ENCODE measurements at regions not wholly inside any gene's neighbourhood (a gene's known extent, or its start where the extent isn't known, plus 50 kb on each side); places are given as distances from the start of the nearest gene placed in this dataset.

DNA sequence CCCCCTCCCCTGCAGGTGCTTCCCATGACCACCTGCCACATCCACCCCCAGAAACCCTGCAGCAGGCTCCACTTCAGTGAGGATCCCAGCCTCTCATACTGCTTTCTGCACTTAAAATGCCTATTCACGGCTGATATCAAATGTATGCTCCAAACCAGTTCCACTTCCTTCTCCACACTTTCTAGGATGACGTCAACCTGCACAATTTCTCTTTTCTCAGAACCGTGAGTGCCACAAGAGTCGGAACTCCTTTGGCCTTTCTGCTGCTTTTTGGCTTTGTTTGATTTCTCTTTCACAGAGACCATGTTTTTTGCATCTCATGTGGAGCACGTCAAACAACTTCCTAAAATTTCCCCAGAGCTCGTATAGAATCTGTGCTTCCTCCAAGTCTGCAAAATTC, 378.8 kb upstream of the TNRC6C start:
- H3K4me3 Mint-ChIP-seq, result no peak overlapping the region
- H3K27me3 Mint-ChIP-seq, result no peaks in the 10 kb centered on the region
- H3K27ac Mint-ChIP-seq, result no peak overlapping the region

DNA sequence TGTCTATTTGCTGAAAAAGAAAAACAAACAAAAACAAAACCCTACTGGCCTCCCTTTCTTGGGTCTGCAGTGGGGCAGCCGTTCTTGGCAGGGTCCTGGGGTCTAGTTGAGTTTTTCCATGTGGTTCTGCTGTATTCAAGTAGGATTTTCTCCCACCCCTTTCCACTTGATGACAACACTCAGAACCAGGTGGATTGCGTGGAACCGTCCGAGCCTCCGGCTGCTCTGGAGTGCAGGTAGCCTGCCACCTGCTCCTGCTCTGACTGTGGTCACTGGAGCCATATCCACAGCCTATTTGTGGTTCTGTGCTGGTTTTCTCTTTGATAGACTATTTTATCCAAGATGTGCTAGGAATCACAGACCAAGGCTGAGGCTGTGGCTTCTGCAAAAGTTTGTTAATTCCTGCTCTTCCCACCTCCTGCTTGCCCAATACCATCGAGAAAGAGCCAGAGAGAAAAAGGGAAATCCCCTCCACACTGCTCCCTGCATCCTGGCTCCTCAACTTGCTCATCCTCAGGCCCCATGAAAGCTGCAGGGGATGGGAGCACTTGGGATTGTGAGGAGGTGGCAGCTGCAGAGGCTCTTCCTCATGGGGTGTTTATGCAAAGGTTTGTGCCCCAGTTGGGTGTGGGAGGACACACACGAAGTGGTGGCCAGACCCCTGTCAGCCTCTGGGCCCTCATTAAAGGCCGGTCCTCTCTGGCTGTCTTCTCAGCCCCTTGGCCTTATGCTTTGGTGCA, 377.8 kb upstream of the TNRC6C start:
- H3K4me3 Mint-ChIP-seq, result no peak overlapping the region
- H3K27me3 Mint-ChIP-seq, result no peaks in the 10 kb centered on the region
- H3K36me3 Mint-ChIP-seq, result no peaks in the 10 kb centered on the region
- H3K9me3 Mint-ChIP-seq (ENCODE audit: low read depth), result no peaks in the 10 kb centered on the region
- H3K27ac Mint-ChIP-seq, result no peak overlapping the region
- peaks cover 4% of the 10 kb centered on the region for H3K4me1 Mint-ChIP-seq (ENCODE audit: low read depth)

More for the DNA sequence above, 378.8 kb upstream of the TNRC6C start:
- Mint-ChIP-seq H3K4me1 (ENCODE audit: low read depth) (peaks cover 4% of the 10 kb centered on the region), H3K36me3 (no peaks in the 10 kb centered on the region), H3K9me3 (ENCODE audit: low read depth) (no peaks in the 10 kb centered on the region)

DNA sequence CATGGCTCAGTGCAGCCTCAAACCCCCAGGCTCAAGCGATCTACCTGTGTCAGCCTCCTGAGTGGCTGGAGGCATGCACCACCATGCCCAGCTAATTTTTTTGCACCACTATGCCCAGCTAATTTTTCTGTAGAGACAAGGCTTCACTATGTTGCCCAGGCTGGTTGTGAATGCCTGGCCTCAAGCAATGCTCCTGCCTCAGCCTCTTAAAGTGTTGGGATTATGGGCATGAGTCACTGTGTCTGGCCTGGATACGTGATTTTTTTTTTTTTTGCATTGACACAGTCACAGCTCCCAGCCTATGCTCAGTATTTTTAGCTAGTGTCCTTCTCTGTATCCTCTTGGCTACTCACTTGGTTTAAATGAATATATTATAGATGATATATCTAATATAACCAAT, 377.0 kb upstream of the TNRC6C start:
- H3K27ac Mint-ChIP-seq, result no peak overlapping the region
- H3K4me1 Mint-ChIP-seq (ENCODE audit: low read depth), result peaks cover 4% of the 10 kb centered on the region
- H3K36me3 Mint-ChIP-seq, result no peaks in the 10 kb centered on the region
- H3K4me3 Mint-ChIP-seq, result no peak overlapping the region
- no peaks in the 10 kb centered on the region for H3K9me3 Mint-ChIP-seq (ENCODE audit: low read depth)
- H3K27me3 Mint-ChIP-seq, result no peaks in the 10 kb centered on the region

DNA sequence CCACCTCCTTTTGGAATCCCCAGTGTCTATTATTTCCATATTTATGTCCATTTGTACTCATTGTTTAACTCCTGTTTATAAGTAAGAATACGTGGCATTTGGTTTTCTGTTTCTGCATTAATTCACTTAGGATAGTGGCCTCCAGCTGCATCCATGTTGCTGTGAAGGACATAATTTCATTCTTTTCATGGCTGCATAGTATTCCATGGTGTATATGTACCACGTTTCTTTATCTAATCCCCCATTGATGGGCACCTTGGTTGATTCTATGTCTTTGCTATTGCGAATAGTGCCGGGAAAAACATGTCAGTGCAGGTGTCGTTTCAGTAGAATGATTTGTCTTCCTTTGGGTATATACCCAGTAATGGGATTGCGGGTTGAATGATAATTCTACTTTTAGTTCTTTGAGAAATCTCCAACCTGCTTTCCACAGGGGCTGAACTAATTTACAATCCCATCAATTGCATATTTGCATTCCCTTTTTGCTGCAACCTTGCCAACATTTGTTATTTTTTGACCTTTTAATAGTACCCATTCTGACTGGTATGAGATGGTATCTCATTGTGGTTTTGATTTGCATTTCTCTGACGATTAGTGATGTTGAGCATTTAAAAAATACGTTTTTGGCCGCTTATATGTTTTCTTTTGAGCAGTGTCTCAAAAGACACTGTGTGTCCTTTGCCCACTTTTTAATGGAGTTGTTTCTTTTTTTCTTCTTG, 373.2 kb upstream of the TNRC6C start:
- no peaks in the 10 kb centered on the region for H3K27me3 Mint-ChIP-seq
- no peaks in the 10 kb centered on the region for H3K4me1 Mint-ChIP-seq (ENCODE audit: low read depth)
- H3K27ac Mint-ChIP-seq, result no peak overlapping the region
- H3K9me3 Mint-ChIP-seq (ENCODE audit: low read depth), result peaks cover 10% of the 10 kb centered on the region
- no peak overlapping the region for H3K4me3 Mint-ChIP-seq
- peaks cover 4% of the 10 kb centered on the region for H3K36me3 Mint-ChIP-seq

DNA sequence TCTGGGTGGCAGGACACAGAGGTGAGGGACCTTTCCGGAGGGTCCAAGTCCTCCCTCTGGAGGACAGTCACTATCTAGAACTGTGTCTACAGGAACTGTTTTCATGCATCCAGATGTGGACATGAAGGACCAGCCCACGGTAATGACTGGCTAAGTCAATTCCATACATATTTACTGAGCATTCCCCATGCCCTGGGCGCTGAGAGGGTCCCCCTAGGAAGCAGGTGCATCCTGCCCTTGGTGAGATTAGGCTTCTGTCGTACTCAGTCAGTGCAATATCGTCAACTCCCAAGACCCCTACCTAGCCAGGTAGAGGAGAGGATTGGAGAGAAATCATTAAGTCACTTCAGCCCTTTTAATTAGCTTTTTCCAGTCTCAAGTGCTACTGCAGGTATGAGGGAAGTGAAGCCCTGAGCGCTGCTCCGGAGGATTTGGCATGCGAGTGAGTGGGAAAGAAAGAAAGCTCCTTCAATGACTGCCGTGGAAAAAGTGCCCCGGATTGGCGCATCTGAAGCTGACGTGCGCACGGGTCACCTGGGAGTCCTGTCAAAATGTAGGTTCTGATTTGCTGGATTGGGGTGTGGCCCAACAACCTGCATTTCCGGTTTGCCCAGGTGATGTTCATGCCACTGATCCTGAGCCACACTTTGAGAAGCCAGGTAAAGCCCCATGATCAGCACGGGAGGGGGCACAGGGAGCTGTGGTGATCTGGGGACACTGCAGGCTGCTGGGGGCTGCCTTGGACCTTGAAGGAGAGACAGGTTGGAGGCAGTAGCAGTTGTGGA, 367.4 kb upstream of the TNRC6C start:
- Mint-ChIP-seq H3K36me3 (peaks cover 4% of the 10 kb centered on the region), H3K27ac (no peak overlapping the region), H3K27me3 (no peaks in the 10 kb centered on the region), H3K4me3 (no peak overlapping the region), H3K4me1 (ENCODE audit: low read depth) (peaks cover 17% of the 10 kb centered on the region), H3K9me3 (ENCODE audit: low read depth) (peaks cover 10% of the 10 kb centered on the region)

DNA sequence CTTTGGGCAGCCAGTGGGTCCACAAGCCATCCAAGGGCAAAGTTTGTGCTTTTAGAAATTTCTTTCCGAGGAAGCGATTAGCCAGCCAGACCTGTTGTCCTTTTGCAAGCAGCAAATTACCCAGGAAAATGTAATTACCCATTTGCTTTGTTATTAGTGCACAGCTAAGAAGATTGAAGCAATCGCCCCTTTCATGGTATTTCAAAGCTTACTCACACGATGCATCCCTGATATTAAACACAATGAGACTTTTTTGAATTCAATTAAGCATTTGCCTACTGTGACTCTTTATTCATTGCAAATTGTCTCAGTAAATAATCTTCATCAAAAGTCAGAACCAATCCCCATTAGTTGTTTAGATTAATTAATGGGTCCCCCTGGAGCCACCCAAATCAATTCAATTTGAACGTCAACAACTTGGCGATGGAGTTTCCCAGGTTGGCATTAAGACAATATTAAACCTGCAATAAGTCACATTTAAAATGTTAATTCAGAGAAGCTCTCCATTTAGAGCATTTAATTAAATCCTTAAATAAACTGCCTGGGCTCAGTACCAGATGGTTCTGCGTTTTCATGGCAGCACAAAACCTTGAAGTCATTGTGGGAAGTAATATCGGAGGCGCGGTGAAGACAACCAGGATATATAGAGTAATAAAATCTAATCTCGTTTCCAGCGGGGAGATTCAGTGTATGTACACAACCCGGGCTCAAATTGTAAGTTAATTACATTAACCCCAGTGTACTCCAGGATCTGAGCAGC, 366.2 kb upstream of the TNRC6C start:
- Mint-ChIP-seq H3K4me3 (no peak overlapping the region), H3K4me1 (ENCODE audit: low read depth) (peaks cover 17% of the 10 kb centered on the region), H3K27me3 (no peaks in the 10 kb centered on the region), H3K9me3 (ENCODE audit: low read depth) (peaks cover 5% of the 10 kb centered on the region), H3K27ac (no peak overlapping the region), H3K36me3 (peaks cover 4% of the 10 kb centered on the region)

DNA sequence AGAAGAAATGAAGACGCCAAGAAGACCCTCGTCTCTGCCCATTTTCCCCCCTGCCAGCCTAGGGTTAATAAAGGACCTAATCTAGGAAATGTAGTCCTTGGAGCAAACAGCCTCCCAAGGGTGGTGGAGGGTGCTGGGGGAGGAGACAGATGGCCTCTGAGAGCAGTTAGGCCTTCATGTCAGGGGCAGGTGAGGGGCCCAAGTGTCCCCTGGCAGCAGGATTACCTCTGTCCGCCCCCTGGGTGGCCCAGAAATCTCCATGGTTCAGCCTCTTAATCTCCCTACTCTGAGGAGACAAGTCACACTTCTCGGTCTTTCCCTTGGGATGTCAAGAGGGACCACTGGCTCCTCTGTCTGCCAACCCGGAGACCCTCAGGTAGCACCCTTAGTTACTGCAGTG, 365.4 kb upstream of the TNRC6C start:
- Mint-ChIP-seq H3K27me3 (no peaks in the 10 kb centered on the region), H3K36me3 (no peaks in the 10 kb centered on the region), H3K4me1 (ENCODE audit: low read depth) (peaks cover 17% of the 10 kb centered on the region), H3K27ac (no peak overlapping the region), H3K9me3 (ENCODE audit: low read depth) (no peaks in the 10 kb centered on the region), H3K4me3 (no peak overlapping the region)

DNA sequence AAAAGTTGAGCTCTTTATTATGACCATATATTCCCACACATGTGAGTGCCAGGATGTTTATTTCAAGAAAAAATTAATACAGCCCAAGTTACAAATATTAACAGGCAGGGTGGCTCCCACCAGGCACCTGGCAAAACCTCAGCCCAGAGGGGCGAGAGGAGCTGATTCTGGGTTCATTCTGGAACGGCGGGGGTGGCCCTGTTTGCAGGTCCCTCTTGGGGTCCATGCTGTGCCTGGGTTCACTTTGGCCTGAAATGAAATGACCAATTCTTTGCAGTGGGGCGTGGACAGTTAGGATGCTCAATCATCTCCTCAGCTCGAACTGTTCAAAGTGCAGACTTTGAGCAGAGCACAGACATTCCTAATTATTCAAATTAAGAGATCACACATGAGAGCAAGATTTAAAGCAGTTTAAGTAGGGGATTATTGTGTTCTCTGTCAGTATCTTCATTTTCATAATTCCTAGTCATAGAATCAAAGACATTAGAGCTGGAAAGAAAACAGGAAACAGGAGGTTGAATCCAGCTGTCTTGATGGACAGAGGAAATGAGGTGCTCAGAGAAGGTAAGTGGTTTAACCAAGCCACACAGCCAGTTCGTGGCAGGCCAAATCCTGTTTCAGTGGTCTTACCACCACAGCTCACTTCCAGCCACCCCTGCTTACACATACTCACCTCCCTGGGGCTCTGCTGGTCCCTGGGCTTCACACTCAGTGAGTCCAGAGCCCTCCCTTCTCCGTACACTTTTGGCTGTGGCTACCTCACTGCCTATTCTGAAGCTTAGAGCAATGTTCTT, 363.9 kb upstream of the TNRC6C start:
- H3K9me3 Mint-ChIP-seq (ENCODE audit: low read depth), result no peaks in the 10 kb centered on the region
- no peaks in the 10 kb centered on the region for H3K27me3 Mint-ChIP-seq
- H3K27ac Mint-ChIP-seq, result no peak overlapping the region
- H3K4me1 Mint-ChIP-seq (ENCODE audit: low read depth), result peaks cover 17% of the 10 kb centered on the region
- H3K36me3 Mint-ChIP-seq, result no peaks in the 10 kb centered on the region
- no peak overlapping the region for H3K4me3 Mint-ChIP-seq

DNA sequence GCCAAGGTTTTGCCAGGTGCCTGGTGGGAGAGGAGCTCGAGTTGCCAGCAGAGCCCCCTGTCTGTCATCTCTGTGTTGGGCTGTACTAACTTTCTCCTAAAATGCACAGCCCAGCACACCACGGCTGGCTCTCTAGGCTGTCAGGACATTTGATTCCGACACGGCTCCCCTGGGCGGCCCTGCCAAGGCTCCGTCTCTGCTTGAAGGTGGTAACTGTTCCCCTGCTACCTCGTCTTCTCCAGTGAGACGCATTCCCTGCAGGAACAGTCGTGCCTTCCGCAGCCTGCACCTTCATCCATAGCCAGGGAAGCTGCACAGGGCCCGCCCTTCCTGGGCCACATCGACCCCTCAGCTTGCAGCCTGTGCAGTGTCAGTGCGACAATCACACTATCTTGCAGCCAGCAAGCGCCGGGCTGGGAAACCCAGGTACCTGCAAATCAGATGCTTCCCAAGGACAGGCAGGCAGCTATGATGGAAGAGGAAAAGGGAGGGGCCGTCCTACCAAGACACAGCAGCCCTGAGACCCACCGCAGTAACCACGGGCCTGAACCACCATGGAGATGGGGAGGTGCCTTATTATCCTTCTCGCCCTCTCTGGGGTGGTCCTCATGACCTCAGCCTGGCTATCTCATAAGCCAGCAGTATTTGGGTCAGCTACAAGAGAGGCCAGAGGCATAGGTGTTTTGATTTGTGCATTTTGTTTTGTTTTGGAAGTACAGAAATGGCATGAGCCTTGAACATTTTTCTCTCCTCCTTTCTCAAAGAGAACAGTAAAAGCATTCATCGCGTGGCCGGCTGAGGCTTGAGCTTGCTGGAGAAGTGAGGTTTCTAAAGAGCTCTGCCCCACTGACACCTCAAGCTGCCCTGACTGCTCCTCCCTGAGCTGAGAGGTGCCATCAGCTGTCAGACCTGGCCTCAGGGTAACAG, 361.7 kb upstream of the TNRC6C start:
- no peak overlapping the region for H3K4me3 Mint-ChIP-seq
- no peak overlapping the region for H3K27ac Mint-ChIP-seq
- H3K27me3 Mint-ChIP-seq, result no peaks in the 10 kb centered on the region
- peaks cover 17% of the 10 kb centered on the region for H3K4me1 Mint-ChIP-seq (ENCODE audit: low read depth)
- H3K9me3 Mint-ChIP-seq (ENCODE audit: low read depth), result no peaks in the 10 kb centered on the region
- no peaks in the 10 kb centered on the region for H3K36me3 Mint-ChIP-seq

DNA sequence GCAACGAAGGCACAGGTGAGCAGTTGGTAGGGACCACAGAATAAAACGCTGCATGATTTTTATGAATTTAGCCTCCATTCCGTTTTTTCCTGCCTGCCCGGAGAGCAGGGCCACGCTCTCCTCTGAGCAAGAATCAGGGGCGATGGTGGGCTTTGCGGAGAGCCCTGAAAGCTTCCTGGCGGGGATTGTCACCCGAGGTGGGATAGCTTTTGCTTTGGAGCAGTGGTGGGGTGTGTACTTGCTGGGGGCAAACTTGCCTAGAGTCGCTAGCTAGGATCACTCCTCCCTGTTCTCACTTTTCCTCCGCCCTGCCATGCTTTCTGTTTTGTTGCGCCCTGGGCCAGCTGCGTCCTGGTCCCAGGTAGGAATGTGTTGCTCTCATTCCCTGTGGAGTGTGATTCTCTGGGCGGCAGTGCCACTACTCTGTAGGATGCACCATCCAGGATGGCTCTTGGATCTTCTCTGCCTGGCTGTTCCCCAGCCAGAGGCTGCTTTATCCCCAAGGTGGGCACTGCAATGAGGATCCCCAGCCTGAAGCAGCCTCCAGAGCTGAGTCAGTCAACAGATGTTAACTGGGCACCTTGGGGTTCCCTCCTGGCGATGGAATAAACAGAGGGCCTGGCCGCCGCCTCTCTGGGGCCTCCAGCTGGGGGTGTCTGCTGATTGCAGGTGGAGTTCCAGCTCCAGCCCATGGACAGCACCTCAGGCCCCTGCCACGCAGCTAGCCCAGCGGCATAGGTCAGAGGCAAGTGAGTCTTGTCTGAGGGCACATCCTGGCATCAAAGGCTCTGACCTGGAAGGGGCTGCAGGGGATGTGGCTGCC, 360.9 kb upstream of the TNRC6C start:
- H3K36me3 Mint-ChIP-seq, result no peaks in the 10 kb centered on the region
- H3K4me1 Mint-ChIP-seq (ENCODE audit: low read depth), result peaks cover 17% of the 10 kb centered on the region
- H3K27me3 Mint-ChIP-seq, result no peaks in the 10 kb centered on the region
- no peak overlapping the region for H3K27ac Mint-ChIP-seq
- H3K9me3 Mint-ChIP-seq (ENCODE audit: low read depth), result no peaks in the 10 kb centered on the region
- H3K4me3 Mint-ChIP-seq, result no peak overlapping the region

DNA sequence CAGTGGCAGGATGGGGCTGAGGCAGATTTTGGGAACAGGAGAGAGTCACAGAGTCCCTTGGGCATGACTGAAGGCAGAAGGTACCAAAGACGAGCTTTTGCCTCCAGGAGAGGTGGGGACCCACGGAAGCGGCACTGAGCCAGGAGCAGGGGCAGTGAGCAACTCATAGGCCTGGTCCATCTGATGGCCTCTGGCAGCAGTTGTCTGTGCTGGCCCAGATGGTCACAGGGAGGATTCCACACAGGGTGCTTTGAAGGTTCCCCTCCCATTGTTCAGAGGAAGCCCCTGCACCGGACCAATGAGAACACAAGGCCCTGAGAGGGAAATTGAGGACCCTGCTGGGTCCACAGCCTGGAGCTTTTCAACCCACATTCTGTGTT, 360.3 kb upstream of the TNRC6C start:
- no peak overlapping the region for H3K4me3 Mint-ChIP-seq
- peaks cover 17% of the 10 kb centered on the region for H3K4me1 Mint-ChIP-seq (ENCODE audit: low read depth)
- H3K36me3 Mint-ChIP-seq, result no peaks in the 10 kb centered on the region
- H3K9me3 Mint-ChIP-seq (ENCODE audit: low read depth), result no peaks in the 10 kb centered on the region
- no peaks in the 10 kb centered on the region for H3K27me3 Mint-ChIP-seq
- H3K27ac Mint-ChIP-seq, result no peak overlapping the region

DNA sequence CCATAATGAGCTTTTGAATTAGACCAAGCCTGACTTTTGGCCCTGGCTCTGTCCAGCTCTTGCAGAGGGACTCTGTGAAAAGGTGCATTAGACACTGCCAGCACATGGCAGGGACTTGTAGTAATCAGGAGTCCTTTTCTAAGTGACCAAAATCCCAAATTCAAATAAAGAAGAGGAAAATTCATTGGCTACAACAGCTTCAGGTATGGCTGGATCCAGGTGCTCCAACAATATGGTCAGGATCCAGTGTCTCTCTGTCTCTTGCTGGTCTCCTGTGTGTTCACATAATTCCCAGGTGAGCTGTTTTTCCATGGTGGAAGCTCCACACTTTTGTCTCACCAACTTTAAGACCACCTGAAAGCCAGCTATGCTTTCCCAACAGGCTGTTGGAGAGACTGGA, 358.8 kb upstream of the TNRC6C start:
- Mint-ChIP-seq H3K36me3 (no peaks in the 10 kb centered on the region), H3K27ac (no peak overlapping the region), H3K4me1 (ENCODE audit: low read depth) (peaks cover 11% of the 10 kb centered on the region), H3K9me3 (ENCODE audit: low read depth) (no peaks in the 10 kb centered on the region), H3K4me3 (no peak overlapping the region), H3K27me3 (no peaks in the 10 kb centered on the region)

DNA sequence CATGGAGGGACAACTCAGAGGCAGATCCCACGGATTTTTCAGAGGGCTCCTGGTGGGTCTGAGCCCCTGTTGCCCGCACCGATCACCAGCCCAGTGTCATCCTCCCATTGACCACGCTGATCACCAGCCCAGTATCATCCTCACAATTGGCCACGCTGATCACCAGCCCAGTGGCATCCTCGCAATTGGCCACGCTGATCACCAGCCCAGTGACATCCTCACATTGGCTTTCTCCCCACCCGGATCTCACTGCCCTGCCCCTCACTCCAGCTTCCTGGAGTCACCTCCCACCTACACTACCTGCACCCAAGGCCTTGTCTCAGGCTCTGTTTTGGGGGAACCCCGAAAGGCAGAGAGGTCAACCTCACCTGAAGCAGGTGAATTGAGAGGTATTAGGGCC, 358.2 kb upstream of the TNRC6C start:
- H3K36me3 Mint-ChIP-seq, result no peaks in the 10 kb centered on the region
- peaks cover 5% of the 10 kb centered on the region for H3K4me1 Mint-ChIP-seq (ENCODE audit: low read depth)
- no peaks in the 10 kb centered on the region for H3K9me3 Mint-ChIP-seq (ENCODE audit: low read depth)
- no peak overlapping the region for H3K27ac Mint-ChIP-seq
- H3K4me3 Mint-ChIP-seq, result no peak overlapping the region
- H3K27me3 Mint-ChIP-seq, result no peaks in the 10 kb centered on the region
